ENCODE measurements at regions not wholly inside any gene's neighbourhood (a gene's known extent, or its start where the extent isn't known, plus 50 kb on each side); places are given as distances from the start of the nearest gene placed in this dataset.
"Not testable (repeated sequence)": the region's sequence is repeated elsewhere in the genome, so short reads cannot be mapped to it uniquely, and the experiment has no call there.

DNA sequence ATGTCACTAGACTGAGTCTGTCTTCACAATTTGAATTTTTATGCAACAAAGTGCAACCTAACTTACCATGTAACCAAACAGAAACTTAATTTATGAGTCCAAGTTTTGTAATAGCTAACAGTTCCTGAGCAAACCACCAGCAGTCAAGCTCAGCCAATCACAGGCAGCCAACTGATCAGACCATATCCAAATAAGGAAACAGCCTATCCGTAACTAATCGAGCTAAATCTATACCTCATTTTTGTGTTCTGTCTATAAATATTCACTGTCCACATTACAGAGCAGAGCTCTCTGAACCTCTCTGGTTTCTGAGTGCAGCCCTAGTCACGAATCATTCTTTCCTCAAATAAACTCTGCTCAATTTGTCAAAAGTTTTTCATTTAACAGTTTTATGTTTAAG lies 367.6 kb downstream of the PRR32 start:
- Histone ChIP-seq H3K36me3 (ENCODE audit: low read depth) (no peaks in the 10 kb centered on the region), H3K27ac (no peak overlapping the region), H3K9me3 (ENCODE audit: insufficient read depth, low read depth) (no peaks in the 10 kb centered on the region), H3K27me3 (ENCODE audit: insufficient read depth, low read depth) (no peaks in the 10 kb centered on the region), H2AFZ (no peak overlapping the region), H3F3A (ENCODE audit: insufficient read depth, low read depth) (no peaks in the 10 kb centered on the region), H3K4me1 (replicated peaks; ENCODE audit: insufficient read depth) (no peaks in the 10 kb centered on the region), H4K20me1 (ENCODE audit: insufficient read depth) (no peaks in the 10 kb centered on the region; the same call in 1 of the 2 replicates), H3K4me2 (no peak overlapping the region), H3K9me2 (ENCODE audit: insufficient read depth) (no peaks in the 10 kb centered on the region; the same call in 1 of the 2 replicates), H3K4me3 (no peak overlapping the region), H3K79me2 (ENCODE audit: low read depth) (no peaks in the 10 kb centered on the region)
- DNase-seq: no peak
- no peak for TF ChIP-seq EZH2 (IDR thresholded peaks at IDR 0.05; ENCODE audit: low read depth)
- TF ChIP-seq, protein P1, sequence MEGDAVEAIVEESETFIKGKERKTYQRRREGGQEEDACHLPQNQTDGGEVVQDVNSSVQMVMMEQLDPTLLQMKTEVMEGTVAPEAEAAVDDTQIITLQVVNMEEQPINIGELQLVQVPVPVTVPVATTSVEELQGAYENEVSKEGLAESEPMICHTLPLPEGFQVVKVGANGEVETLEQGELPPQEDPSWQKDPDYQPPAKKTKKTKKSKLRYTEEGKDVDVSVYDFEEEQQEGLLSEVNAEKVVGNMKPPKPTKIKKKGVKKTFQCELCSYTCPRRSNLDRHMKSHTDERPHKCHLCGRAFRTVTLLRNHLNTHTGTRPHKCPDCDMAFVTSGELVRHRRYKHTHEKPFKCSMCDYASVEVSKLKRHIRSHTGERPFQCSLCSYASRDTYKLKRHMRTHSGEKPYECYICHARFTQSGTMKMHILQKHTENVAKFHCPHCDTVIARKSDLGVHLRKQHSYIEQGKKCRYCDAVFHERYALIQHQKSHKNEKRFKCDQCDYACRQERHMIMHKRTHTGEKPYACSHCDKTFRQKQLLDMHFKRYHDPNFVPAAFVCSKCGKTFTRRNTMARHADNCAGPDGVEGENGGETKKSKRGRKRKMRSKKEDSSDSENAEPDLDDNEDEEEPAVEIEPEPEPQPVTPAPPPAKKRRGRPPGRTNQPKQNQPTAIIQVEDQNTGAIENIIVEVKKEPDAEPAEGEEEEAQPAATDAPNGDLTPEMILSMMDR (conservative IDR thresholded peaks at IDR 0.05): no peak
- CTCF ChIA-PET: no interaction called here
- no TSS peak for BruUV-seq (replicated peaks)
- POLR2A ChIA-PET (ENCODE audit: unreplicated experiment): no interaction called here
- intact Hi-C loops (cut with micrococcal nuclease; ENCODE audit: unreplicated experiment): no loop called here

DNA sequence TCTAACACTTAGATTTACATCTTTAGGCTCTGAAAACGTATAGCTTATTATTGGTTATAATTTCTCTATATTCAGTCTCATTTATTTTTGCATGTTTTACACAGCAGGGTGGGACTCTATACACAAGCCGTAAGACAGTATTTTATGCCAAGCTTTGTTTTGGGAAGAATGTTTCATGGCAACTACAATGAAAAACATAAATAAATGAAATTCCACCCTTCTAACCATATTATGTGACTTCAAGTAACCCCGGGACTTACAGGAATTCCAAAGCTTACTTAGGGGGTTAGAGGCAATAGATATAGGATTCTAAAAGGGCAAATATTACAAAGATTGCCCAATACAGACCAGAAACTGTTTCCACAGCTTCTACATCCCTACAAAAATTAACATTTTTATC lies 370.9 kb downstream of the PRR32 start:
- H3K9me3 ChIP-seq (ENCODE audit: insufficient read depth, low read depth): no peaks in the 10 kb centered on the region
- CTCF ChIA-PET: no interaction called here
- no peak for TF ChIP-seq EZH2 (IDR thresholded peaks at IDR 0.05; ENCODE audit: low read depth)
- TF ChIP-seq, protein P1 (conservative IDR thresholded peaks at IDR 0.05): no peak

DNA sequence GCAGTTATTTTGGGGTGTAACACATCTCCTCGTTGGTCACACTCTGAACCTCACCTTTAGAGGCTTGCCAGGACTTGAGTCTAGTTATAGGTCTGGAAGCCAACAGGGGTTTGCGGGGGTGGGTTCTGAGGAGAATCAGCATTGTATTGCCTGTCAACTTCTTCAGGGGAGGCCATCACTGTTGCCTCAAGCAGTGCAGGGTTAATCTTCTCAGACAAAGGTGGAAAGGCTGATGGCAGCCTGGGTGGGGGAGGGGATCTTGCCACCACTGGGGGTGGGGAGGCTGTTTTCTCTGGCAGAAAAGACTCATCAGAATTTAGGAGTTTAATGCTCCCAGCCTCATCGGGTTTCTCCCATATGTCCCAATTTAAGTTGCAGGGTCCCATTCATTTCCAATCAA lies 387.8 kb downstream of the PRR32 start:
- intact Hi-C loops (cut with micrococcal nuclease; ENCODE audit: unreplicated experiment): no loop called here
- Histone ChIP-seq H4K20me1 (ENCODE audit: insufficient read depth) (no peaks in the 10 kb centered on the region), H3K4me3 (no peak overlapping the region), H2AFZ (no peak overlapping the region), H3K4me1 (replicated peaks; ENCODE audit: insufficient read depth) (no peaks in the 10 kb centered on the region), H3K36me3 (ENCODE audit: low read depth) (no peaks in the 10 kb centered on the region), H3F3A (ENCODE audit: insufficient read depth, low read depth) (no peaks in the 10 kb centered on the region), H3K9me3 (ENCODE audit: insufficient read depth, low read depth) (no peaks in the 10 kb centered on the region), H3K4me2 (no peak overlapping the region), H3K27me3 (ENCODE audit: insufficient read depth, low read depth) (no peaks in the 10 kb centered on the region), H3K9me2 (ENCODE audit: insufficient read depth) (no peaks in the 10 kb centered on the region), H3K79me2 (ENCODE audit: low read depth) (no peaks in the 10 kb centered on the region), H3K27ac (no peak overlapping the region)
- BruUV-seq (replicated peaks): no TSS peak
- POLR2A ChIA-PET (ENCODE audit: unreplicated experiment): no interaction called here
- CTCF ChIA-PET: no interaction called here
- TF ChIP-seq, protein P1 (conservative IDR thresholded peaks at IDR 0.05): no peak
- TF ChIP-seq EZH2 (IDR thresholded peaks at IDR 0.05; ENCODE audit: low read depth): no peak
- DNase-seq: no peak

More for the DNA sequence above, 370.9 kb downstream of the PRR32 start:
- H3K27me3 ChIP-seq (ENCODE audit: insufficient read depth, low read depth): no peaks in the 10 kb centered on the region
- H4K20me1 ChIP-seq (ENCODE audit: insufficient read depth): no peaks in the 10 kb centered on the region
- H3K36me3 ChIP-seq (ENCODE audit: low read depth): no peaks in the 10 kb centered on the region
- intact Hi-C loops (cut with micrococcal nuclease; ENCODE audit: unreplicated experiment): no loop called here
- H3K4me1 ChIP-seq (replicated peaks; ENCODE audit: insufficient read depth): no peaks in the 10 kb centered on the region
- no peak overlapping the region for H3K4me2 ChIP-seq
- DNase-seq: no peak
- no peak overlapping the region for H3K4me3 ChIP-seq
- no peaks in the 10 kb centered on the region for H3F3A ChIP-seq (ENCODE audit: insufficient read depth, low read depth)
- POLR2A ChIA-PET (ENCODE audit: unreplicated experiment): no interaction called here
- H3K79me2 ChIP-seq (ENCODE audit: low read depth): no peaks in the 10 kb centered on the region
- no peak overlapping the region for H2AFZ ChIP-seq
- no TSS peak for BruUV-seq (replicated peaks)
- peaks cover 3% of the 10 kb centered on the region; the same call in 1 of the 2 replicates for H3K9me2 ChIP-seq (ENCODE audit: insufficient read depth)
- no peak overlapping the region for H3K27ac ChIP-seq

DNA sequence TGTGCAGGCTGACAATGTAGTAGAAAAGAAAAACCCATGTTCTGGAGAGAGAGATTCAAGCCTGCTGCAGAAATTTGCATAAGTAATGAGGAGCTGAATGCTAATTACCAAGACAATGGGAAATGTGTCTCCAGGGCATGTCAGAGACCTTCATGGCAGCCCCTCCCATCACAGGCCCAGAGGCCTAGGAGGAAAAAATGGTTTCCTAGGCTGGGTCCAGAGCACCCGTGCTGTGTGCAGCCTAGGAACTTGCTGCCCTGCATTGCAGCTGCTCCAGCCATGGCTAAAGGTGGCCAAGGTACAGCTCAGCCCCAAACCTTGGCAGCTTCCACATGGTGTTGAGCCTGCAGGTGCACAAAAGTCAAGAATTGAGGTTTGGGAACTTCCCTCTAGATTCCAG lies 402.3 kb downstream of the PRR32 start:
- H2AFZ ChIP-seq; H3K36me3 ChIP-seq (ENCODE audit: low read depth); H3K27me3 ChIP-seq (ENCODE audit: insufficient read depth, low read depth); H3K79me2 ChIP-seq (ENCODE audit: low read depth); H3K4me1 ChIP-seq (replicated peaks; ENCODE audit: insufficient read depth); POLR2A ChIA-PET (ENCODE audit: unreplicated experiment); H3K4me3 ChIP-seq; H4K20me1 ChIP-seq (ENCODE audit: insufficient read depth); CTCF ChIA-PET; H3K9me3 ChIP-seq (ENCODE audit: insufficient read depth, low read depth); intact Hi-C loops (cut with micrococcal nuclease; ENCODE audit: unreplicated experiment); H3K27ac ChIP-seq; H3K4me2 ChIP-seq; DNase-seq; H3K9me2 ChIP-seq (ENCODE audit: insufficient read depth); H3F3A ChIP-seq (ENCODE audit: insufficient read depth, low read depth); BruUV-seq (replicated peaks): not testable (repeated sequence)
